ENCODE measurements at regions not wholly inside any gene's neighbourhood (a gene's known extent, or its start where the extent isn't known, plus 50 kb on each side); places are given as distances from the start of the nearest gene placed in this dataset.

- TF ChIP-seq EZH2 (IDR thresholded peaks at IDR 0.05; ENCODE audit: borderline replicate concordance, insufficient read depth, low read depth, low read length, poor library complexity, severe bottlenecking) (no peak), CTCF (IDR thresholded peaks at IDR 0.05) (no peak)
Measured at GRCh38 chr10:78318305-78318704, 284.6 kb downstream of the RPS24 start.
